ENCODE measurements at regions not wholly inside any gene's neighbourhood (a gene's known extent, or its start where the extent isn't known, plus 50 kb on each side); places are given as distances from the start of the nearest gene placed in this dataset.

GRCh38 chr12:90512518-90512917 is 442.5 kb downstream of the CCER1 start:
- Histone ChIP-seq H3K27ac (ENCODE audit: low read depth, low read length) (no peak overlapping the region), H3K27me3 (ENCODE audit: control insufficient read depth, insufficient read depth, low read length) (no peaks in the 10 kb centered on the region), H3K36me3 (ENCODE audit: control insufficient read depth, insufficient read depth, low read length) (no peaks in the 10 kb centered on the region), H3K4me1 (ENCODE audit: control insufficient read depth, insufficient read depth, low read length) (peaks cover 6% of the 10 kb centered on the region), H3K9ac (ENCODE audit: low read length) (no peak overlapping the region), H3K4me3 (ENCODE audit: low read length) (no peak overlapping the region)

- Histone ChIP-seq H3K4me3 (ENCODE audit: low read length) (no peak overlapping the region), H3K36me3 (ENCODE audit: control insufficient read depth, insufficient read depth, low read length) (no peaks in the 10 kb centered on the region), H3K27me3 (ENCODE audit: control insufficient read depth, insufficient read depth, low read length) (no peaks in the 10 kb centered on the region), H3K27ac (ENCODE audit: low read depth, low read length) (no peak overlapping the region), H3K9ac (ENCODE audit: low read length) (no peak overlapping the region), H3K4me1 (ENCODE audit: control insufficient read depth, insufficient read depth, low read length) (peaks cover 6% of the 10 kb centered on the region)
Observed at GRCh38 chr12:90510948-90511347, 444.0 kb downstream of the CCER1 start.

- Histone ChIP-seq H3K9ac (ENCODE audit: low read length) (no peak overlapping the region), H3K27ac (ENCODE audit: low read depth, low read length) (no peak overlapping the region), H3K4me3 (ENCODE audit: low read length) (no peak overlapping the region), H3K4me1 (ENCODE audit: control insufficient read depth, insufficient read depth, low read length) (no peaks in the 10 kb centered on the region), H3K36me3 (ENCODE audit: control insufficient read depth, insufficient read depth, low read length) (no peaks in the 10 kb centered on the region), H3K27me3 (ENCODE audit: control insufficient read depth, insufficient read depth, low read length) (no peaks in the 10 kb centered on the region)
Observed at GRCh38 chr12:90504806-90505205, 450.2 kb downstream of the CCER1 start.

GRCh38 chr12:90502070-90502469 is 452.9 kb downstream of the CCER1 start:
- Histone ChIP-seq H3K27me3 (ENCODE audit: control insufficient read depth, insufficient read depth, low read length) (no peaks in the 10 kb centered on the region), H3K4me3 (ENCODE audit: low read length) (no peak overlapping the region), H3K4me1 (ENCODE audit: control insufficient read depth, insufficient read depth, low read length) (no peaks in the 10 kb centered on the region), H3K27ac (ENCODE audit: low read depth, low read length) (no peak overlapping the region), H3K9ac (ENCODE audit: low read length) (no peak overlapping the region), H3K36me3 (ENCODE audit: control insufficient read depth, insufficient read depth, low read length) (no peaks in the 10 kb centered on the region)

- Histone ChIP-seq H3K4me1 (ENCODE audit: control insufficient read depth, insufficient read depth, low read length) (no peaks in the 10 kb centered on the region), H3K36me3 (ENCODE audit: control insufficient read depth, insufficient read depth, low read length) (no peaks in the 10 kb centered on the region), H3K4me3 (ENCODE audit: low read length) (no peak overlapping the region), H3K9ac (ENCODE audit: low read length) (no peak overlapping the region), H3K27me3 (ENCODE audit: control insufficient read depth, insufficient read depth, low read length) (no peaks in the 10 kb centered on the region), H3K27ac (ENCODE audit: low read depth, low read length) (no peak overlapping the region)
Observed at GRCh38 chr12:90501412-90501811, 453.6 kb downstream of the CCER1 start.

GRCh38 chr12:90499795-90500194 is 455.2 kb downstream of the CCER1 start:
- no peak overlapping the region for H3K9ac ChIP-seq (ENCODE audit: low read length)

GRCh38 chr12:90497923-90498545 is 456.9 kb downstream of the CCER1 start:
- Histone ChIP-seq H3K27ac (ENCODE audit: low read depth, low read length) (no peak overlapping the region), H3K36me3 (ENCODE audit: control insufficient read depth, insufficient read depth, low read length) (no peaks in the 10 kb centered on the region), H3K4me1 (ENCODE audit: control insufficient read depth, insufficient read depth, low read length) (no peaks in the 10 kb centered on the region), H3K27me3 (ENCODE audit: control insufficient read depth, insufficient read depth, low read length) (no peaks in the 10 kb centered on the region), H3K9ac (ENCODE audit: low read length) (no peak overlapping the region), H3K4me3 (ENCODE audit: low read length) (no peak overlapping the region)

More at GRCh38 chr12:90499795-90500194, 455.2 kb downstream of the CCER1 start:
- Histone ChIP-seq H3K27me3 (ENCODE audit: control insufficient read depth, insufficient read depth, low read length) (no peaks in the 10 kb centered on the region), H3K4me3 (ENCODE audit: low read length) (no peak overlapping the region), H3K4me1 (ENCODE audit: control insufficient read depth, insufficient read depth, low read length) (no peaks in the 10 kb centered on the region), H3K36me3 (ENCODE audit: control insufficient read depth, insufficient read depth, low read length) (no peaks in the 10 kb centered on the region), H3K27ac (ENCODE audit: low read depth, low read length) (no peak overlapping the region)

- H3K27ac ChIP-seq (ENCODE audit: low read depth, low read length), result no peak overlapping the region
- H3K4me1 ChIP-seq (ENCODE audit: control insufficient read depth, insufficient read depth, low read length), result no peaks in the 10 kb centered on the region
- H3K9ac ChIP-seq (ENCODE audit: low read length), result no peak overlapping the region
- no peaks in the 10 kb centered on the region for H3K27me3 ChIP-seq (ENCODE audit: control insufficient read depth, insufficient read depth, low read length)
- no peak overlapping the region for H3K4me3 ChIP-seq (ENCODE audit: low read length)
- H3K36me3 ChIP-seq (ENCODE audit: control insufficient read depth, insufficient read depth, low read length), result no peaks in the 10 kb centered on the region
Observed at GRCh38 chr12:90490355-90490754, 464.6 kb downstream of the CCER1 start.

- Histone ChIP-seq H3K27ac (ENCODE audit: low read depth, low read length) (no peak overlapping the region), H3K9ac (ENCODE audit: low read length) (no peak overlapping the region), H3K27me3 (ENCODE audit: control insufficient read depth, insufficient read depth, low read length) (no peaks in the 10 kb centered on the region), H3K36me3 (ENCODE audit: control insufficient read depth, insufficient read depth, low read length) (no peaks in the 10 kb centered on the region), H3K4me1 (ENCODE audit: control insufficient read depth, insufficient read depth, low read length) (no peaks in the 10 kb centered on the region), H3K4me3 (ENCODE audit: low read length) (no peak overlapping the region)
Observed at GRCh38 chr12:90489141-90489540, 465.8 kb downstream of the CCER1 start.

- H3K36me3 ChIP-seq (ENCODE audit: control insufficient read depth, insufficient read depth, low read length), result no peaks in the 10 kb centered on the region
- H3K27ac ChIP-seq (ENCODE audit: low read depth, low read length), result no peak overlapping the region
- H3K4me1 ChIP-seq (ENCODE audit: control insufficient read depth, insufficient read depth, low read length), result peaks cover 2% of the 10 kb centered on the region
- H3K9ac ChIP-seq (ENCODE audit: low read length), result no peak overlapping the region
- H3K27me3 ChIP-seq (ENCODE audit: control insufficient read depth, insufficient read depth, low read length), result no peaks in the 10 kb centered on the region
- H3K4me3 ChIP-seq (ENCODE audit: low read length), result no peak overlapping the region
Observed at GRCh38 chr12:90485560-90485959, 469.4 kb downstream of the CCER1 start.

GRCh38 chr12:90484094-90484493 is 470.9 kb downstream of the CCER1 start:
- H3K4me3 ChIP-seq (ENCODE audit: low read length), result no peak overlapping the region
- H3K27ac ChIP-seq (ENCODE audit: low read depth, low read length), result no peak overlapping the region
- H3K9ac ChIP-seq (ENCODE audit: low read length), result no peak overlapping the region
- H3K36me3 ChIP-seq (ENCODE audit: control insufficient read depth, insufficient read depth, low read length), result no peaks in the 10 kb centered on the region
- no peaks in the 10 kb centered on the region for H3K27me3 ChIP-seq (ENCODE audit: control insufficient read depth, insufficient read depth, low read length)
- peaks cover 2% of the 10 kb centered on the region for H3K4me1 ChIP-seq (ENCODE audit: control insufficient read depth, insufficient read depth, low read length)

- peaks cover 2% of the 10 kb centered on the region for H3K4me1 ChIP-seq (ENCODE audit: control insufficient read depth, insufficient read depth, low read length)
- H3K36me3 ChIP-seq (ENCODE audit: control insufficient read depth, insufficient read depth, low read length), result no peaks in the 10 kb centered on the region
- no peak overlapping the region for H3K27ac ChIP-seq (ENCODE audit: low read depth, low read length)
- H3K27me3 ChIP-seq (ENCODE audit: control insufficient read depth, insufficient read depth, low read length), result no peaks in the 10 kb centered on the region
- no peak overlapping the region for H3K9ac ChIP-seq (ENCODE audit: low read length)
- H3K4me3 ChIP-seq (ENCODE audit: low read length), result no peak overlapping the region
Observed at GRCh38 chr12:90481748-90482147, 473.2 kb downstream of the CCER1 start.

GRCh38 chr12:90479237-90479636 is 475.7 kb downstream of the CCER1 start:
- H3K27me3 ChIP-seq (ENCODE audit: control insufficient read depth, insufficient read depth, low read length), result no peaks in the 10 kb centered on the region
- H3K4me3 ChIP-seq (ENCODE audit: low read length), result no peak overlapping the region
- H3K27ac ChIP-seq (ENCODE audit: low read depth, low read length), result no peak overlapping the region
- peaks cover 2% of the 10 kb centered on the region for H3K4me1 ChIP-seq (ENCODE audit: control insufficient read depth, insufficient read depth, low read length)
- no peaks in the 10 kb centered on the region for H3K36me3 ChIP-seq (ENCODE audit: control insufficient read depth, insufficient read depth, low read length)
- no peak overlapping the region for H3K9ac ChIP-seq (ENCODE audit: low read length)
